Endothelial cell of umbilical vein (primary cell): ENCODE measurements at regions not wholly inside any gene's neighbourhood (a gene's known extent, or its start where the extent isn't known, plus 50 kb on each side); places are given as distances from the start of the nearest gene placed in this dataset.
A peak's percentile ranks its signal among the peaks of the same experiment; 100 is the strongest.

ENCODE experiments used
- BruUV-seq: library from RNA; stranded (reverse); fragments of 400-500 nt; replicated peaks from 2 replicates; lab custom pipeline; 2021; lab: Mats Ljungman, UMichigan
- CTCF ChIA-PET: fragments of 300-600, 350-600 bp; sonication (Branson Sonifier 250); formaldehyde crosslinking; loops from one replicate; lab custom pipeline; 2021; ENCODE audit warnings: antibody characterized with exemption, inconsistent platforms; lab: Charles Lee
- POLR2A ChIA-PET: fragments of 300-600, 350-600 bp; sonication (Branson Sonifier 250); formaldehyde crosslinking; loops from one replicate; lab custom pipeline; 2021; ENCODE audit warnings: antibody characterized with exemption, inconsistent platforms; lab: Charles Lee
- DNase-seq: peaks from one replicate; pipeline ENCODE4 v3.0.0-alpha.2; 2011; ENCODE audit warnings: low read depth, low spot score
- FAIRE-seq: peaks from 2 replicates; lab custom pipeline; 2011; peaks lifted over from hg19 to GRCh38; lab: Jason Lieb, UNC
- H2AFZ ChIP-seq: 2 replicates; pipeline ENCODE4 v1.6.0; 2012; ENCODE audit warnings: low read depth, low read length, control low read depth, inconsistent platforms
- H3K27ac ChIP-seq: 2 replicates; pipeline ENCODE4 v1.5.1; 2011; ENCODE audit warnings: low read depth, mild to moderate bottlenecking, control low read depth, low read length, moderate library complexity; ENCODE audit not compliant: insufficient read depth
- H3K27me3 ChIP-seq, 2 experiments: 2 replicates each; pipeline versions ENCODE4 v1.6.0 to v1.6.1; 2011; ENCODE audit warnings: low read length in 2 of 2, mixed read lengths in 1 of 2; ENCODE audit not compliant: control insufficient read depth in 2 of 2, insufficient read depth in 2 of 2
- H3K36me3 ChIP-seq, 2 experiments: 2 replicates in 1 of 2; 3 replicates in 1 of 2; pipeline ENCODE4 v1.5.1; 2011; ENCODE audit warnings: low read length in 2 of 2, mild to moderate bottlenecking in 1 of 2, moderate library complexity in 1 of 2; ENCODE audit not compliant: control insufficient read depth in 2 of 2, insufficient read depth in 2 of 2; ENCODE audit errors: extremely low read depth in 1 of 2
- H3K4me1 ChIP-seq: 3 replicates; pipeline ENCODE4 v1.5.1; 2011; ENCODE audit warnings: mild to moderate bottlenecking, low read length; ENCODE audit not compliant: control insufficient read depth, insufficient read depth; ENCODE audit errors: extremely low read depth
- H3K4me2 ChIP-seq: 2 replicates; pipeline ENCODE4 v1.6.1; 2011; ENCODE audit warnings: low read length, control low read depth, mixed read lengths; ENCODE audit not compliant: insufficient read depth
- H3K4me3 ChIP-seq, 3 experiments: fragments of 200-600 bp in 1 of 3; sonication (generic), shearing (Covaris generic) in 1 of 3; replicated peaks in 1 of 3; 2 replicates each; pipeline ENCODE4 v1.5.1; 2011 to 2016; ENCODE audit warnings: control low read depth in 3 of 3, low read length in 3 of 3, mild to moderate bottlenecking in 2 of 3, inconsistent platforms in 1 of 3, low read depth in 1 of 3, moderate library complexity in 1 of 3; ENCODE audit not compliant: insufficient read depth in 1 of 3
- H3K79me2 ChIP-seq: 2 replicates; pipeline ENCODE4 v1.6.0; 2012; ENCODE audit warnings: low read length, inconsistent platforms; ENCODE audit not compliant: control insufficient read depth, insufficient read depth
- H3K9ac ChIP-seq: replicated peaks from 2 replicates; pipeline ENCODE3; 2011; ENCODE audit warnings: low read length, control low read depth; ENCODE audit not compliant: insufficient read depth; ENCODE audit errors: extremely low read depth
- H3K9me1 ChIP-seq: replicated peaks from 3 replicates; pipeline ENCODE4 v1.6.0; 2011; ENCODE audit warnings: mild to moderate bottlenecking, low read length; ENCODE audit not compliant: control insufficient read depth, insufficient read depth; ENCODE audit errors: extremely low read depth
- H3K9me3 ChIP-seq: replicated peaks from 2 replicates; pipeline ENCODE4 v1.5.1; 2012; ENCODE audit warnings: low read length, inconsistent platforms; ENCODE audit not compliant: control insufficient read depth, insufficient read depth
- H4K20me1 ChIP-seq: replicated peaks from 2 replicates; pipeline ENCODE3; 2011; ENCODE audit warnings: mild to moderate bottlenecking, low read length; ENCODE audit not compliant: control insufficient read depth, insufficient read depth; ENCODE audit errors: extremely low read depth
- CTCF ChIP-seq, 2 donors: IDR thresholded peaks; 1 replicate in 1 of 2; 2 replicates in 1 of 2; pipeline ENCODE4 v1.5.1; 2011; ENCODE audit warnings: low read length in 2 of 2, mild to moderate bottlenecking in 2 of 2, moderate library complexity in 2 of 2, control low read depth in 1 of 2, inconsistent platforms in 1 of 2, low read depth in 1 of 2; ENCODE audit not compliant: insufficient read depth in 1 of 2; ENCODE audit errors: extremely low read depth in 1 of 2
- EZH2 ChIP-seq: IDR thresholded peaks from 2 replicates; pipeline ENCODE4 v1.6.1; 2012; ENCODE audit warnings: borderline replicate concordance, low read depth, mild to moderate bottlenecking, moderate library complexity, low read length, inconsistent platforms; ENCODE audit not compliant: severe bottlenecking
- FOS ChIP-seq: IDR thresholded peaks from 2 replicates; pipeline ENCODE4 v1.6.1; 2011; ENCODE audit warnings: mild to moderate bottlenecking, low read length, moderate library complexity, borderline replicate concordance; ENCODE audit not compliant: insufficient read depth
- GATA2 ChIP-seq: IDR thresholded peaks from 2 replicates; pipeline ENCODE4 v1.7.0; 2011; ENCODE audit warnings: low read depth, mild to moderate bottlenecking, moderate library complexity, mixed read lengths, low read length; ENCODE audit not compliant: insufficient read length, insufficient read depth
- JUN ChIP-seq: IDR thresholded peaks from 2 replicates; pipeline ENCODE4 v1.6.1; 2011; ENCODE audit warnings: borderline replicate concordance, low read depth; ENCODE audit not compliant: insufficient read length, insufficient read depth
- MAX ChIP-seq: IDR thresholded peaks from 2 replicates; pipeline ENCODE4 v1.6.1; 2011; ENCODE audit not compliant: insufficient read depth, insufficient read length
- MYC ChIP-seq: IDR thresholded peaks from one replicate; pipeline ENCODE4 v1.6.1; 2011; ENCODE audit warnings: mild to moderate bottlenecking, low read depth, low read length
- POLR2A ChIP-seq: IDR thresholded peaks from 2 replicates; pipeline ENCODE4 v1.6.1; 2012; ENCODE audit warnings: low read depth, mild to moderate bottlenecking, control low read depth, low read length
- POLR2AphosphoS5 ChIP-seq: IDR thresholded peaks from 2 replicates; pipeline ENCODE4 v1.6.1; 2012; ENCODE audit warnings: low read depth, mild to moderate bottlenecking, control low read depth, low read length, moderate library complexity; ENCODE audit not compliant: insufficient read depth
- dilution Hi-C: fragments of 300-500 bp; cut with MboI; formaldehyde crosslinking; loops from one replicate; pipeline ENCODE4 v1.15.0; 2019; ENCODE audit warnings: low sequenced_read_pairs; ENCODE audit not compliant: extremely low pct_ligation_motif_present
- intact Hi-C: fragments of 100-400 bp; cut with micrococcal nuclease; formaldehyde crosslinking; loops from one replicate; pipeline ENCODE4 v1.10.0; 2022

- Histone ChIP-seq H3K9me3 (no peaks in the 10 kb centered on the region), H3K27me3 (no peaks in the 10 kb centered on the region), H2AFZ (no peak overlapping the region), H3K4me1 (no peaks in the 10 kb centered on the region), H3K4me3 (no peak overlapping the region), H3K9me1 (no peaks in the 10 kb centered on the region), H3K9ac (no peak overlapping the region), H3K36me3 (no peaks in the 10 kb centered on the region), H3K4me2 (no peak overlapping the region), H3K79me2 (no peaks in the 10 kb centered on the region), H3K27ac (no peak overlapping the region), H4K20me1 (no peaks in the 10 kb centered on the region)
- DNase-seq (no peak), FAIRE-seq (peak; percentile 24)
- dilution Hi-C loops (no loop called here), intact Hi-C loops (no loop called here)
- CTCF ChIA-PET: no interaction called here
- TF ChIP-seq POLR2AphosphoS5: no peak
- no peak for TF ChIP-seq FOS
- no peak for TF ChIP-seq CTCF (IDR thresholded peaks at IDR 0.05; ENCODE audit: extremely low read depth in 1 of 2, insufficient read depth in 1 of 2, low read depth in 1 of 2, low read length in 2 of 2)
- no peak for TF ChIP-seq GATA2
- TF ChIP-seq MYC: no peak
- TF ChIP-seq JUN: no peak
- TF ChIP-seq EZH2: no peak
- TF ChIP-seq POLR2A: no peak
- TF ChIP-seq MAX: no peak
- POLR2A ChIA-PET: no interaction called here
- BruUV-seq: no TSS peak
Measured at GRCh38 chr2:59684771-59685166, 868.7 kb downstream of the BCL11A start.
